WTC11 (cell line): ENCODE measurements at regions not wholly inside any gene's neighbourhood (a gene's known extent, or its start where the extent isn't known, plus 50 kb on each side); places are given as distances from the start of the nearest gene placed in this dataset.

Source experiments
- ATAC-seq: fragments of 200-7000 bp; cut with Tn5 transposase; 2 replicates; pipeline ENCODE4 v1.10.0; 2021; ENCODE audit warnings: mild to moderate bottlenecking, moderate library complexity
- CTCF ChIA-PET: fragments of 300-600 bp; sonication (Branson Sonifier 250); formaldehyde crosslinking; loops from one replicate; lab custom pipeline; 2021; ENCODE audit warnings: antibody characterized with exemption; lab: Charles Lee
- POLR2A ChIA-PET: fragments of 350-600 bp; sonication (Branson Sonifier 250); formaldehyde crosslinking; loops from one replicate; lab custom pipeline; 2021; ENCODE audit warnings: antibody characterized with exemption; lab: Charles Lee
- DNase-seq: peaks from one replicate; pipeline ENCODE4 v3.0.0; 2021; ENCODE audit warnings: low spot score
- H3K27ac Mint-ChIP-seq: 2 replicates; pipeline ENCODE4 v1.8.0; 2021; ENCODE audit warnings: mixed read lengths
- H3K27me3 Mint-ChIP-seq: 2 replicates; pipeline ENCODE4 v1.8.0; 2021; ENCODE audit warnings: low read depth, mild to moderate bottlenecking, moderate library complexity, mixed read lengths
- H3K36me3 Mint-ChIP-seq: 2 replicates; pipeline ENCODE4 v1.8.0; 2021; ENCODE audit warnings: mixed read lengths
- H3K4me1 Mint-ChIP-seq: 2 replicates; pipeline ENCODE4 v1.8.0; 2022; ENCODE audit warnings: mixed read lengths
- H3K4me3 Mint-ChIP-seq: 2 replicates; pipeline ENCODE4 v1.8.0; 2021; ENCODE audit warnings: mild to moderate bottlenecking, moderate library complexity, mixed read lengths
- H3K9me3 Mint-ChIP-seq: 2 replicates; pipeline ENCODE4 v1.8.0; 2021; ENCODE audit warnings: mixed read lengths
- CREM ChIP-seq: sonication (generic); formaldehyde crosslinking; IDR thresholded peaks from 2 replicates; pipeline ENCODE4 v1.8.1; 2022; ENCODE audit warnings: mild to moderate bottlenecking, missing genetic modification reagents, moderate library complexity
- FOXJ3 ChIP-seq: sonication (generic); formaldehyde crosslinking; IDR thresholded peaks from 2 replicates; pipeline ENCODE4 v1.9.0; 2021; ENCODE audit warnings: missing genetic modification reagents, mild to moderate bottlenecking, borderline replicate concordance
- FOXK1 ChIP-seq: sonication (generic); formaldehyde crosslinking; IDR thresholded peaks from 2 replicates; pipeline ENCODE4 v1.8.0; 2022; ENCODE audit warnings: mild to moderate bottlenecking, moderate library complexity, missing genetic modification reagents
- GRHL2 ChIP-seq: fragments of 250-450 bp; sonication (Bioruptor Pico); IDR thresholded peaks from 2 replicates; pipeline ENCODE4 v1.8.0; 2022; ENCODE audit warnings: mild to moderate bottlenecking, moderate library complexity; ENCODE audit not compliant: insufficient replicate concordance, severe bottlenecking
- JUN ChIP-seq: sonication (generic); formaldehyde crosslinking; IDR thresholded peaks from 2 replicates; pipeline ENCODE4 v1.8.0; 2023; ENCODE audit warnings: mild to moderate bottlenecking, missing genetic modification reagents
- MXD4 ChIP-seq: fragments of 250-450 bp; sonication (Bioruptor Pico); IDR thresholded peaks from 2 replicates; pipeline ENCODE4 v1.8.0; 2021; ENCODE audit warnings: mild to moderate bottlenecking, moderate library complexity, borderline replicate concordance
- NFATC4 ChIP-seq: fragments of 250-450 bp; sonication (Bioruptor Pico); IDR thresholded peaks from 2 replicates; pipeline ENCODE4 v1.9.0; 2021; ENCODE audit warnings: mild to moderate bottlenecking
- NFYB ChIP-seq: sonication (generic); formaldehyde crosslinking; conservative IDR thresholded peaks from 2 replicates; pipeline ENCODE4 v1.8.0; 2022; ENCODE audit warnings: low read depth, missing genetic modification reagents
- NR2C2 ChIP-seq: sonication (generic); formaldehyde crosslinking; IDR thresholded peaks from 2 replicates; pipeline ENCODE4 v1.8.0; 2022; ENCODE audit warnings: mild to moderate bottlenecking, missing genetic modification reagents
- PRRX2 ChIP-seq: fragments of 250-450 bp; sonication (Bioruptor Pico); IDR thresholded peaks from 2 replicates; pipeline ENCODE4 v1.8.0; 2021; ENCODE audit warnings: mild to moderate bottlenecking
- SMAD3 ChIP-seq: sonication (generic); formaldehyde crosslinking; IDR thresholded peaks from 2 replicates; pipeline ENCODE4 v1.8.0; 2022; ENCODE audit warnings: missing genetic modification reagents, mild to moderate bottlenecking, borderline replicate concordance
- TCF7 ChIP-seq: sonication (generic); formaldehyde crosslinking; IDR thresholded peaks from 2 replicates; pipeline ENCODE4 v1.8.0; 2022; ENCODE audit warnings: mild to moderate bottlenecking, low read depth, missing genetic modification reagents, moderate library complexity
- ZNF121 ChIP-seq: sonication (generic); formaldehyde crosslinking; IDR thresholded peaks from 2 replicates; pipeline ENCODE4 v1.8.0; 2023; ENCODE audit warnings: missing genetic modification reagents
- ZNF138 ChIP-seq: sonication (generic); formaldehyde crosslinking; conservative IDR thresholded peaks from 2 replicates; pipeline ENCODE4 v1.8.1; 2022; ENCODE audit warnings: mild to moderate bottlenecking, moderate library complexity, missing genetic modification reagents
- ZNF219 ChIP-seq: sonication (generic); formaldehyde crosslinking; IDR thresholded peaks from 2 replicates; pipeline ENCODE4 v1.8.0; 2023; ENCODE audit warnings: missing genetic modification reagents, mild to moderate bottlenecking, borderline replicate concordance
- ZNF423 ChIP-seq: fragments of 250-450 bp; sonication (Bioruptor Pico); IDR thresholded peaks from 2 replicates; pipeline ENCODE4 v2.1.2; 2022; ENCODE audit warnings: mild to moderate bottlenecking, moderate library complexity
- TF ChIP-seq, protein P1 (sequence below): sonication (generic); formaldehyde crosslinking; IDR thresholded peaks from 2 replicates; pipeline ENCODE4 v1.8.1; 2022; ENCODE audit warnings: missing genetic modification reagents, borderline replicate concordance
- TF ChIP-seq, protein P2 (sequence below): sonication (generic); formaldehyde crosslinking; IDR thresholded peaks from 2 replicates; pipeline ENCODE4 v1.8.1; 2023; ENCODE audit warnings: mild to moderate bottlenecking, missing genetic modification reagents, moderate library complexity
- TF ChIP-seq, protein P3 (sequence below): fragments of 250-450 bp; sonication (Bioruptor Pico); IDR thresholded peaks from 2 replicates; pipeline ENCODE4 v1.9.0; 2021; ENCODE audit warnings: mild to moderate bottlenecking
- TF ChIP-seq, protein P4 (sequence below): sonication (generic); formaldehyde crosslinking; conservative IDR thresholded peaks from 2 replicates; pipeline ENCODE4 v1.8.1; 2022; ENCODE audit warnings: mild to moderate bottlenecking, missing genetic modification reagents
- TF ChIP-seq, protein P5 (sequence below): sonication (generic); formaldehyde crosslinking; IDR thresholded peaks from 2 replicates; pipeline ENCODE4 v1.8.1; 2023; ENCODE audit warnings: mild to moderate bottlenecking, missing genetic modification reagents
- TF ChIP-seq, protein P6 (sequence below): fragments of 250-450 bp; sonication (Bioruptor Pico); IDR thresholded peaks from 2 replicates; pipeline ENCODE4 v1.9.0; 2021; ENCODE audit warnings: mild to moderate bottlenecking
- TF ChIP-seq, protein P7 (sequence below): sonication (generic); formaldehyde crosslinking; IDR thresholded peaks from 2 replicates; pipeline ENCODE4 v1.8.1; 2023; ENCODE audit warnings: mild to moderate bottlenecking, moderate library complexity, missing genetic modification reagents

DNA sequence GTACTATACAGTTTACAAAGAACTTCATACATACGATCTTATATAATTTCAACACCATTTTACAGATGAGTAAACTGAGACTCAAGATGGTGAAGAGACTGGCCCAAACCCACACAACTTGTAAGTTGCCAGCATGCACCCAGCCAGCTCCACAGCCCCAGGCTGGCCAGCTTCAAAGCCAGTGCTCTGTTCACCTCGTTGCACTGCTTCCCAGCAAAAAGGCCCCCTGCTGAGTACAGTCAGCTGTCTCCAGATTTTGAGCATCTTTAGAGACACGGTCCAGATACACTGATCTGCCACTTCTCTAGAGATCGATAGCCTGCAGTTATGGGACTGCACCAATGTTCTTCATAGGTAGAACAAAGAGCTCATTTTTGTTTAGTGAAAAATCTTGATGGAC, 257.2 kb upstream of the CHAC2 start:
- peaks cover 5% of the 10 kb centered on the region for H3K9me3 Mint-ChIP-seq
- CTCF ChIA-PET: interaction anchor here (1.0 kb wide), 1 partner anchor 491 kb away, joined by 3 read pairs; no protein-coding TSS in a partner anchor
- DNase-seq: no peak
- H3K27ac Mint-ChIP-seq: peak overlapping the region; percentile 24; the same call in 1 of the 2 replicates
- H3K36me3 Mint-ChIP-seq: peaks cover 4% of the 10 kb centered on the region
- ATAC-seq: no peak
- H3K27me3 Mint-ChIP-seq: no peaks in the 10 kb centered on the region
- TF ChIP-seq ZNF219 (no peak), ZNF121 (no peak), GRHL2 (CRISPR knock-in tag) (no peak), NFATC4 (no peak), MXD4 (CRISPR knock-in tag) (no peak), FOXK1 (CRISPR knock-in tag) (no peak), CREM (CRISPR knock-in tag) (no peak), NR2C2 (CRISPR knock-in tag) (no peak)
- TF ChIP-seq, protein P1, sequence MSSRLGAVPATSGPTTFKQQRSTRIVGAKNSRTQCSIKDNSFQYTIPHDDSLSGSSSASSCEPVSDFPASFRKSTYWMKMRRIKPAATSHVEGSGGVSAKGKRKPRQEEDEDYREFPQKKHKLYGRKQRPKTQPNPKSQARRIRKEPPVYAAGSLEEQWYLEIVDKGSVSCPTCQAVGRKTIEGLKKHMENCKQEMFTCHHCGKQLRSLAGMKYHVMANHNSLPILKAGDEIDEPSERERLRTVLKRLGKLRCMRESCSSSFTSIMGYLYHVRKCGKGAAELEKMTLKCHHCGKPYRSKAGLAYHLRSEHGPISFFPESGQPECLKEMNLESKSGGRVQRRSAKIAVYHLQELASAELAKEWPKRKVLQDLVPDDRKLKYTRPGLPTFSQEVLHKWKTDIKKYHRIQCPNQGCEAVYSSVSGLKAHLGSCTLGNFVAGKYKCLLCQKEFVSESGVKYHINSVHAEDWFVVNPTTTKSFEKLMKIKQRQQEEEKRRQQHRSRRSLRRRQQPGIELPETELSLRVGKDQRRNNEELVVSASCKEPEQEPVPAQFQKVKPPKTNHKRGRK (CRISPR knock-in tag): no peak
- TF ChIP-seq, protein P2, sequence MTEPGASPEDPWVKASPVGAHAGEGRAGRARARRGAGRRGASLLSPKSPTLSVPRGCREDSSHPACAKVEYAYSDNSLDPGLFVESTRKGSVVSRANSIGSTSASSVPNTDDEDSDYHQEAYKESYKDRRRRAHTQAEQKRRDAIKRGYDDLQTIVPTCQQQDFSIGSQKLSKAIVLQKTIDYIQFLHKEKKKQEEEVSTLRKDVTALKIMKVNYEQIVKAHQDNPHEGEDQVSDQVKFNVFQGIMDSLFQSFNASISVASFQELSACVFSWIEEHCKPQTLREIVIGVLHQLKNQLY: no peak
- TF ChIP-seq, protein P3, sequence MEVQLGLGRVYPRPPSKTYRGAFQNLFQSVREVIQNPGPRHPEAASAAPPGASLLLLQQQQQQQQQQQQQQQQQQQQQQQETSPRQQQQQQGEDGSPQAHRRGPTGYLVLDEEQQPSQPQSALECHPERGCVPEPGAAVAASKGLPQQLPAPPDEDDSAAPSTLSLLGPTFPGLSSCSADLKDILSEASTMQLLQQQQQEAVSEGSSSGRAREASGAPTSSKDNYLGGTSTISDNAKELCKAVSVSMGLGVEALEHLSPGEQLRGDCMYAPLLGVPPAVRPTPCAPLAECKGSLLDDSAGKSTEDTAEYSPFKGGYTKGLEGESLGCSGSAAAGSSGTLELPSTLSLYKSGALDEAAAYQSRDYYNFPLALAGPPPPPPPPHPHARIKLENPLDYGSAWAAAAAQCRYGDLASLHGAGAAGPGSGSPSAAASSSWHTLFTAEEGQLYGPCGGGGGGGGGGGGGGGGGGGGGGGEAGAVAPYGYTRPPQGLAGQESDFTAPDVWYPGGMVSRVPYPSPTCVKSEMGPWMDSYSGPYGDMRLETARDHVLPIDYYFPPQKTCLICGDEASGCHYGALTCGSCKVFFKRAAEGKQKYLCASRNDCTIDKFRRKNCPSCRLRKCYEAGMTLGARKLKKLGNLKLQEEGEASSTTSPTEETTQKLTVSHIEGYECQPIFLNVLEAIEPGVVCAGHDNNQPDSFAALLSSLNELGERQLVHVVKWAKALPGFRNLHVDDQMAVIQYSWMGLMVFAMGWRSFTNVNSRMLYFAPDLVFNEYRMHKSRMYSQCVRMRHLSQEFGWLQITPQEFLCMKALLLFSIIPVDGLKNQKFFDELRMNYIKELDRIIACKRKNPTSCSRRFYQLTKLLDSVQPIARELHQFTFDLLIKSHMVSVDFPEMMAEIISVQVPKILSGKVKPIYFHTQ: no peak
- TF ChIP-seq, protein P4, sequence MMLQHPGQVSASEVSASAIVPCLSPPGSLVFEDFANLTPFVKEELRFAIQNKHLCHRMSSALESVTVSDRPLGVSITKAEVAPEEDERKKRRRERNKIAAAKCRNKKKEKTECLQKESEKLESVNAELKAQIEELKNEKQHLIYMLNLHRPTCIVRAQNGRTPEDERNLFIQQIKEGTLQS: no peak
- TF ChIP-seq, protein P5, sequence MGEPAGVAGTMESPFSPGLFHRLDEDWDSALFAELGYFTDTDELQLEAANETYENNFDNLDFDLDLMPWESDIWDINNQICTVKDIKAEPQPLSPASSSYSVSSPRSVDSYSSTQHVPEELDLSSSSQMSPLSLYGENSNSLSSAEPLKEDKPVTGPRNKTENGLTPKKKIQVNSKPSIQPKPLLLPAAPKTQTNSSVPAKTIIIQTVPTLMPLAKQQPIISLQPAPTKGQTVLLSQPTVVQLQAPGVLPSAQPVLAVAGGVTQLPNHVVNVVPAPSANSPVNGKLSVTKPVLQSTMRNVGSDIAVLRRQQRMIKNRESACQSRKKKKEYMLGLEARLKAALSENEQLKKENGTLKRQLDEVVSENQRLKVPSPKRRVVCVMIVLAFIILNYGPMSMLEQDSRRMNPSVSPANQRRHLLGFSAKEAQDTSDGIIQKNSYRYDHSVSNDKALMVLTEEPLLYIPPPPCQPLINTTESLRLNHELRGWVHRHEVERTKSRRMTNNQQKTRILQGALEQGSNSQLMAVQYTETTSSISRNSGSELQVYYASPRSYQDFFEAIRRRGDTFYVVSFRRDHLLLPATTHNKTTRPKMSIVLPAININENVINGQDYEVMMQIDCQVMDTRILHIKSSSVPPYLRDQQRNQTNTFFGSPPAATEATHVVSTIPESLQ (CRISPR knock-in tag): no peak
- TF ChIP-seq, all 79 proteins: peak for 0
- peaks cover 20% of the 10 kb centered on the region for H3K4me1 Mint-ChIP-seq
- no peak overlapping the region for H3K4me3 Mint-ChIP-seq
- POLR2A ChIA-PET: no interaction called here

DNA sequence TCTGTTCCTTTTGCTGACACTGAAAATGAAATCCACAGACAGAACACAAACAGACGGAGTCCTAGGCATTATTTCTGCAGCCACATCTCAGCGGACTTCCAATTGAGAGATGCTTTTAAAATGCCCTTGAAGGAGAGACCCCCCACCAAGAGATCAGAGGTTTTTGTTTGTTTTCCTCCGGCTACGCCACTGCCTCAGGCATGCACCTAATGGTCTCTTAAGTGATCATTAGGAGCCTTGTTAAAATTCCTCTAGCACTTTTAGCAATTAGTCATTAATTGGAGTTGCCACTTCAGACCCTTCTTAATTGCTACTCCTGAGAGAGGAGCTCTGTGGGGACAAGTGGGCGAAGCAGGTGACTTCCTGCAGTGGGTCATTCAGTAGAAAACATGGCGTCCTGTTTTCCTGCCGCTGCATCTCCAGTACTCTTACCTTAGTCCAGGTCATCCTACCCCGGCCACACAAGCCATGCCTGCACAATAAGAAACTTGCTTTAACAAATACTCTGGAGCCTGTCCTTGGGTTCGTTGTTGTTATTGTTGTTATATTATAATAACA, 257.7 kb upstream of the CHAC2 start:
- Mint-ChIP-seq H3K27ac (no peak overlapping the region), H3K4me1 (peaks cover 25% of the 10 kb centered on the region), H3K9me3 (peaks cover 5% of the 10 kb centered on the region), H3K36me3 (peaks cover 4% of the 10 kb centered on the region), H3K27me3 (no peaks in the 10 kb centered on the region), H3K4me3 (no peak overlapping the region)
- CTCF ChIA-PET: interaction anchor here (1.0 kb wide), 1 partner anchor 491 kb away, joined by 3 read pairs; no protein-coding TSS in a partner anchor
- POLR2A ChIA-PET: no interaction called here
- DNase-seq: no peak
- peak; percentile 38 for ATAC-seq
- TF ChIP-seq PRRX2 (CRISPR knock-in tag): no peak
- no peak for TF ChIP-seq FOXJ3 (CRISPR knock-in tag)
- no peak for TF ChIP-seq ZNF423 (CRISPR knock-in tag)
- TF ChIP-seq ZNF138 (CRISPR knock-in tag): no peak
- TF ChIP-seq SMAD3 (CRISPR knock-in tag): no peak
- TF ChIP-seq JUN (CRISPR knock-in tag): no peak
- TF ChIP-seq, protein P6, sequence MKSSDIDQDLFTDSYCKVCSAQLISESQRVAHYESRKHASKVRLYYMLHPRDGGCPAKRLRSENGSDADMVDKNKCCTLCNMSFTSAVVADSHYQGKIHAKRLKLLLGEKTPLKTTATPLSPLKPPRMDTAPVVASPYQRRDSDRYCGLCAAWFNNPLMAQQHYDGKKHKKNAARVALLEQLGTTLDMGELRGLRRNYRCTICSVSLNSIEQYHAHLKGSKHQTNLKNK (CRISPR knock-in tag): no peak
- TF ChIP-seq NFYB: no peak
- TF ChIP-seq, protein P7, sequence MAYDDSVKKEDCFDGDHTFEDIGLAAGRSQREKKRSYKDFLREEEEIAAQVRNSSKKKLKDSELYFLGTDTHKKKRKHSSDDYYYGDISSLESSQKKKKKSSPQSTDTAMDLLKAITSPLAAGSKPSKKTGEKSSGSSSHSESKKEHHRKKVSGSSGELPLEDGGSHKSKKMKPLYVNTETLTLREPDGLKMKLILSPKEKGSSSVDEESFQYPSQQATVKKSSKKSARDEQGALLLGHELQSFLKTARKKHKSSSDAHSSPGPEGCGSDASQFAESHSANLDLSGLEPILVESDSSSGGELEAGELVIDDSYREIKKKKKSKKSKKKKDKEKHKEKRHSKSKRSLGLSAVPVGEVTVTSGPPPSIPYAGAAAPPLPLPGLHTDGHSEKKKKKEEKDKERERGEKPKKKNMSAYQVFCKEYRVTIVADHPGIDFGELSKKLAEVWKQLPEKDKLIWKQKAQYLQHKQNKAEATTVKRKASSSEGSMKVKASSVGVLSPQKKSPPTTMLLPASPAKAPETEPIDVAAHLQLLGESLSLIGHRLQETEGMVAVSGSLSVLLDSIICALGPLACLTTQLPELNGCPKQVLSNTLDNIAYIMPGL (CRISPR knock-in tag): no peak
- TF ChIP-seq NFATC4: no peak
- TF ChIP-seq CREM (CRISPR knock-in tag): no peak
- TF ChIP-seq, protein P3: no peak
- TF ChIP-seq TCF7 (CRISPR knock-in tag): no peak
